GDM1 (cell line): ENCODE measurements at regions not wholly inside any gene's neighbourhood (a gene's known extent, or its start where the extent isn't known, plus 50 kb on each side); places are given as distances from the start of the nearest gene placed in this dataset.

Experiments
- DNase-seq: peaks from one replicate; lab custom pipeline; 2025; lab: John Stamatoyannopoulos, UW

DNA sequence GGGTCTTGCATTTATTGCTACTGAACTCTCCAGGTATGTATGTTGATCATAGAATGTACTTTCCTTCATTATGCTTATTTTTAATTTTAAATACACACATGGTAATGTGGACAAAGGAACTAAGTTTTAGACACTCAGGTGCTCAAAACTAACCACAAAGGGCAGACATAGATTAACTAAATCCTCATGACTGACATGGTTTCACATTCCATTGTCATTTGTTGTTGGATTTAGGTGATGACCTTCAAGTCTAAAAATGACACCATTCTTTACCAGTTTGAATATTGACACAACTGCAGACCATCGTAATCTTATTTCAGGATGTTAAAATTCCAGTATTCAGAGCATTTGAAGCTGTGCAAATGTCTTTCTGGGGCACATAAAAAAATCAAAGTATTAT lies 128.4 kb downstream of the BBS10 start:
- no peak for DNase-seq

DNA sequence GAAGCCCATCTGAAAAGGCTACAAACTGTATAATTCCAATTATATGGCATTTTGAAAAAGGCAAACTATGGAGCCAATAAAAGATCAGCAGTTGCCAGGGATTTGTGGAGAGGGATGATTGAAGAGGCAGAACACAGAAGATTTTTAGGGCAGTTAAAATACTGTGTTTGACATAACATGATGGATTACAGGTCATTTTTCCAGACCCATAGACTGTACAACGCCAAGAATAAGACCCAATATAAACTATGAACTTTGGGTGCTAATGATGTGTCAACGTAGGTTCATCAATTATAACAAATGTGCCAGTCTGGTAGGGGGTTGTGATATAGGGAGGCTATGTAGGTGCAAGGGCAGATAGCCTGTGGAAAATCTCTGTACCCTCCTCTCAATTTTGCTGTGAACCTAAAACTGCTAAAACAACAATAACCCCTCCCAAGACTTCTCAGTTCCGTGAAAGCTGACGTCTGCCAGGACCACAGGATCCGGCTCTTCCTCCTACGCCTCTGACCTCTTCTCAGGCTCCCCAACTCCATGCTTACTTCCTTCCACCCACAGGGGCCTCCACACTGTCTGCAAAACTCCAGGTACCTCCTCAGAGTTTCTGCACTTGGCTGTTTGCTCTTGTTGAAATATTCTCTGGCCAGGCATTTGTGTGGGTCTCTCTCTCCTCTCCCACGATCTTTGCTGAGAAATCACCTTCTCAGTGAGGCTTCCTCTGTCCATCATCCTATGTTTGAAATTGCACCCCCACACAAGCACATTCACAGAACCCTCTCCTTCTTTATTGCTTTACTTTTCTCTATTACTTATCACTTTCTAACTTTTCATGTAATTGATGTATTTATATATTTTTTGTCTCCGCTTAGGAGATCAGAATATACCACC lies 131.4 kb downstream of the BBS10 start:
- DNase-seq: no peak

DNA sequence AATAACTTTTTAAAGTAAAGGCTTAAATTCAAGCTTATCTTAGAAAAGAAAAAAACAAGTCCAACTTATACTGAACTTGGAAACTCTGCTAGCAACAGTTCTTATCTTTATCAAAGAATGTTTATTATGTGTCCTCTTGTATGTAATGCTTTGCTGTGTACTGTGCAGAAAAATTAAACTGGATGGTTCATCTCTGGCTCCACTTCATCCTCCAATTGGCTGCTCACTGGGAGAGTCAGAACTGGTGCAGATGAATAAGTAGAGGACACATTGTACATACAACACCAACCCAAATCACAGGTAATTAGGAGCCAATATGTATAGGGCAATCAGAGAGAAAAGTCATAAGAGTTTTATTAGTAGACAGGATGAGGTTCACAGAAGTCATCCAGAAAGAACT lies 123.6 kb upstream of the NAP1L1 start:
- DNase-seq: no peak

DNA sequence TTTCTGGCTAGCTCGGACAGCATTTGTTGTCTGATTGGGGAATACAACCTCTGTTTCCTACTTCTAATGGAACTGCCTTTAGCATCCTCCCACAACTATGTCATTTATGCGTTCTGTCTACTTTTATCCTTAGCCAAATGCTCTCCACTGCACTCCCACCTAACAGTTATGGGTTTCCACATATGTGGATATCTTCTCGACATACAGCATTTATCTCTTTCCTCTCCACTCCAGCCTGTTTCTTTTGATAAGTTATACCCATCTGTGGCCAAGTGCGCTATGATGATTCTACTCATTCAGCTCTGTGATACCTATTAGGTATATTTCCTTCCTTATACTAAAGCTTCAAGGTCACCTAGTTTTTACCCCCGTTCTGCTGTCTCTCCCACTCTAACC lies 122.2 kb upstream of the NAP1L1 start:
- no peak for DNase-seq

DNA sequence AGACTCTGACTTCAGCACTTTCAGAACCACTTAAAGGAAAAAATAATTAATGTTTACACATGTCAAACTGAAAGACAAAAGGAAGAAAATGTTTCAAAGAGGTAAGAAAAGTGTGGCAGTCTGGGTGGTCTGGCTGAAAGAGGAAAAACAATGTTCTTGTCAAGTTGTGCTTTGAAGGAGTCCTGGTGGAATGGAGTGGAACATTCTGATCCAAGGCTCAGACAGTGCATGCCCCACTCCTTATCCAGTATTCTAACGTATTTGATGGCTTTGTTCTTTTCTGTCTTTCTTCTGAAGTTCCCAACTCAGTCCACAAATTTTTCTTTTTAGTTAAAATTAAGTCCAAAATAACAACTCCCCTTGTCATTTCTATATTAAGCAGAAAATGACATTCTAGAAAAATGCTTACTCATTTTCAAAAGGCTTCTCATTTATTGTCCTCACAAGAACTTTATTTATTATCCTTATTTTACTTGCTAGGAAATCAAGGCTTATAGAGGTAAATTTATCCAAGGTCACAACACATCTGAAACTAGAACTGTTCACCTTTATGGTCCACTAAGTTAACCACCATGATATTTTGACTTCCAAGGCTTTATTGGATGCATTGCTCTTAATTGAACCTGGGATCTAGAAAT lies 121.7 kb upstream of the NAP1L1 start:
- DNase-seq: no peak

DNA sequence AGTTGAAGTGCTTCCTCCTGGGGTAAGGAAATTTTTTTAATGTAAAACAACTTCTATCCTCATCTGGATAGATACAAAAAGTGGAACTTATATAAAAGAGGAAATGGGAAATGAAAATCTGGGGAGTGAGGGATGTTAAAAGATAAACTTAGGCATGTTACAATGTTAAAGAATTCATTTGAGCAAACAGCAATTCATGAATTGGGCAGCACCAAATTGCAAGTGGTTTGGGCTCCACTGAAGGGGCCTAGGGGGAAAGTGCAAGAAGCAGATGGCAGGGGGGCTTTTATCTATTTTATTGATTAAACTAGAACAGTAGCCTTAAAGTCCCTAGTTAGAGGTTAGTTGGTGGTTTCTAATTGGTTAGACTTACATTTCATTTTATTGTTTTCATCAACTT lies 118.1 kb upstream of the NAP1L1 start:
- no peak for DNase-seq

DNA sequence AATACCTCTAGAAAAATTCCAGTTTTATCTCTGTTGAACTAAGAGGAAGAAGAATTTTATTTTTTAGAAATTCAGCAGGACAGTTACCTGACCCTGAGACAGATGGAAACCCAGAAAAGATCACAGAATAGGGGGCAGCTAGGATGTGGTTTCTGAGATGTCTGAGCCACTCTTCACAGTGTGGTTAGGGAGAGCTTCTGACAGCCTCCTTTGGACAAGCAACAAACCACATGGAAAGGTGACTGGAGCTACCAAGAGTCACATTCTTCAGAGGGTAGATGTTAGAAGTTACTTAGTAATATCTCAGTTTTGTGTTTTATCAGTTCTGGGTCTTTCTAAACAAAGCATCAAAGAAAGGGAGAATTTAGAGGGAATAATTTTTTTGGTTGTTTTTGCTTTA lies 117.3 kb upstream of the NAP1L1 start:
- DNase-seq: no peak

DNA sequence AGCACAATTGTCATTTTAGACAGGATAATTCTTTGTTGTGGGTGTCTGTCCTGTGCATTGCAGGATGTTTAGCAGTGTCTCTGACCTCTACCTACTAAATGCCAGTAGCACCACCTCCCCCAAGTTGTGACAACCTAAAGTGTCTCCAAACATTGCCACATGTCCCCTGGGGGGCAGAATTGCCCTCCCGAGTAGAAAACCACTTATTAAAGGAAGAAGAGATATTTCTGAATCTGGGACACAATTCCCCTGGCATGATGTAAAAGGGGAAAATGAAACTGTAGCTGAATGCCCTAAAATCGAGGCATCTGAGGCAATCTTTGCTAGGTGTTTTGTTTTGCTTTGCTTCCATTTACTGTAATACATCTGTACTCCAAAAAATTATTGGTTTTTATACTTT lies 116.8 kb upstream of the NAP1L1 start:
- no peak for DNase-seq

DNA sequence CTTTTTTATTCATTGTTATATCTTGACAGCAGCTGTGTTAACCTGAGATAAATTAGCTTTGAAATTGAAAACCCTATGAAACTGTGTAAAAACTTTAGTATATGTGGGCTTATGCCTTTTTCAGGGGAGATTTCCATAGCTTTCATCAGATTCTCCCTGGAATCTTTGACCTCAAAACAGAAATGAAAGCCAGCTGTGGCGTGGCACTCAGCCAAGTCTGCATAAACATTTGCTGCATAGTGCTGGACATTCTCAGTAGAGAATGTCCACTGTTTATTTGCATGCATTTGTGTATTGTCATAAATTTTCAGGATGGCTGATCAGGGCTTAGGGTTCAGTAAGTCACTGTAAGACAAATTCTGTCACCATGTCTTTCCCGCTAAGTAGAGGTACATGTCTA lies 115.3 kb upstream of the NAP1L1 start:
- no peak for DNase-seq

DNA sequence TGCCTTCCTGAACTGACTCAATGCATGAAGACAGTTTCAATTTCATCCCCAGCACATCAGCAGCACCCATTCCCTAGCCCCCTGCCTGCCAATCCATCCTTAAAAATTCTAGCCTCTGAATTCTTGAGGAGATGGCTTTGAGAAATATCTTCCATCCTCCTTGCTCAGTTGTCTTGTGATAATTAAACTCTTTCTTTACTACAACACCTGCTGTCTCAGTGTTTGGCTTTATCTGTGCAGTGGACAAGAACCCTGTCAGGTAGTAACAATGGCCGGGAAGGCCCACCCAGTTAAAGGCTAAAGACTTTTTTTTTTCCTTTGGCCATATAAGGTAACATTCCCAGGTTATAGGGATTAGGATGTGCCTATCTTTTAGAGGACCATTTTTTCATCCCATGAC lies 114.4 kb upstream of the NAP1L1 start:
- no peak for DNase-seq

DNA sequence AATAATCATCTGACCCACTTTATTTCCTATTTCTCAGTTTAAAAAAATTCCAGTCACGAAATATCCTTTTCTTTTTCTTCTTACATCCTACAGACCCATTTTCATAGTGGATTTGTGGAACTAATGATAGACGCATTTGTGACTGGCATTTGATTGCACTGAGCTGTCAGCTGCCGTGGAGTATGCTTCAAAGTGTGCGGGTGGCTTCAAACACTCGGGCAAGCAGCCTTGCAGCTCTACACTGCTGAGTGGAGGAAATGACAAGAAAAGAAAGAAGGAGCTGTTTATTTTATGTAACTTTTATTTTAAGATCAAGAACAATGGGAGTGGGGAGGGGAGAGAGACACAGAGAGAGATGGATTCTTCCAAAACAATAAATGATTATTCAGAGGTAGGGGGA lies 112.8 kb upstream of the NAP1L1 start:
- DNase-seq: no peak

DNA sequence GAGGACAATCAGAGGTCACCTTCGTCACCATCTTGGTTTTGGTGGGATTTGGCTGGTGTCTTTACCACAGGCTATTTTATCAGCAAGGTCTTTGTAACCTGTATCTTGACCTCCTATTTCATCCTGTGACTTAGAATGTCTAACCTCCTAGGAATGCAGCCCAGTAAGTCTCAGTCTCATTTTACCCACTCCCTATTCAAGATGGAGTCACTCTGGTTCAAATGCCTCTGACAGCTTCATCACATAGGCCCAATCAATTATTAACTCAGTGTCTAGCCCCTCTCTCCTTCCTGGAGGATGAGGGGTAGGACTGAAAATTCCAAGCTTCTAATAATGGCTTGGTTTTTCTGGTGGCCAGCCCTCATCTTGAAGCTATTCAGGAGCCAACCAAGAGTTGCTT lies 111.4 kb upstream of the NAP1L1 start:
- DNase-seq: no peak

DNA sequence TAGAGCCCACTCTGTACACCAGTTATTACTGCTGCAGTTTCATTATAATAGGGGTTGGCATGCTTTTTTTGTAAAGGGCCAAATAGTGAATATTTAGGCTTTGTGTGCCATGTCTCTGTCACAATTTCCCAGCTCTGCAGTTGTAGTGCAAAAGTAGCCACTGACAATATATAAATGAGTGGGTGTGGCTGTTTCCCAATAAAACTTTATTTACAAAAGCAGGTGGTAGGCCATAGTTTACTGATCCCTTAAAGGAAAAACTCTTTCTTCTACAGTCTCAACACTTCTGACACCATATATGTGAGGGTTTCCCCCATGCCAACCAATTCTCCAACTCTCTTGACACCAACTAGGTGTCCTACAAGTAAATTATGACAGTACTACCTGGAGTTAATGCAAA lies 110.2 kb upstream of the NAP1L1 start:
- DNase-seq: no peak

DNA sequence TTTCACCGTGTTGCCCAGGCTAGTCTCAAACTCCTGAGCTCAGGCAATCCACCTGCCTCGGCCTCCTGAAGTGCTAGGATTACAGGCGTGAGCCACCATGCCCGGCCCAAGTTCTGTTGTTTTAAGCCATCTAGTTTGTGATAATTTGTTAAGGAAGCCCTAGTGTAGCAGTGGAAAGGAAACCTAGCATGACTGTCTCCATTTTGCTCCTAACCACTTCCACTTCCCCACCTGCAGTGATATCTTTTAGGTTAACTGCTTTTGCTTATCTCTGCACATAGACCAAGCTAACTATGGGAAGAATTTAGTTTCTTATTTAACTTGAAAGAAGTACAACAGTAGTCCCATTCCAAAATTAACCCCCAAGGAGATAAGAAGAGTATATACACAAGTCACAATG lies 109.5 kb upstream of the NAP1L1 start:
- no peak for DNase-seq

DNA sequence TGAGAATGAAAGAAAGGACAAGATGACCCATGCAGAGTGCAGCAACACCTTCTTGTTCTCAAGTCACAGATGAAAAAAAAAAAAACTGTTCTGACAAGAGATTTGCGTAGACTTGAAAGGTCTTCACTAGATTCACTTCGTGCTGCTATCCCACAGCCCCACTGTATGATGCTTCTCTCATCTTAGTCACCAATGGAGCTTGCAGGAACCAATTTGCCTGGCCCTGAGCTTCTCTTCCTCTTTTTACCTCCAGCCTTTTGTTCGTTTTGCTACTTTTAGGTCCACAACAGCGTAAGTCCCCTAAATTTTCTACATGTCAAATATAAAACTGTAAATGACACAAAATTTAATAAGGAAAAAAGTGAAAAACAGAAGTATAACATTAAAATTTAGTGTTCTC lies 107.9 kb upstream of the NAP1L1 start:
- no peak for DNase-seq

DNA sequence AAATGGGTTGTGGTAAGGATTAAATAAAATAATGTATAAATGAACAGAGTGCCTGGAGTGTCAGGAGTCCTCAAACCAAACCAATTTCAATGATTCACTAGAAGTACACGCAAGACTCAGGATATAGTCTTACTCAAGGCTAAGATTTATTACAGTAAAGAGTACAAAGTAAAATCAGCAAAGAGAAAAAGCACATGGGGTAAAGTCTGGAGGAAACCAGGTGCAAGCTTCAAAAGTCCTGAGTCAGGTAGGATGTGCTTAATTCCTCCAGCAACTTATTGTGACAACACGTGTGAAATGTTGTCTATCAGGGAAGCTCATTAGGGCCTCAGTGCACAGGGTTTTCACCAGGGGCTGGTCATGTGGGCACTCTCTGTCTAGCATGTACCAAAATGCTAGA lies 105.8 kb upstream of the NAP1L1 start:
- no peak for DNase-seq

DNA sequence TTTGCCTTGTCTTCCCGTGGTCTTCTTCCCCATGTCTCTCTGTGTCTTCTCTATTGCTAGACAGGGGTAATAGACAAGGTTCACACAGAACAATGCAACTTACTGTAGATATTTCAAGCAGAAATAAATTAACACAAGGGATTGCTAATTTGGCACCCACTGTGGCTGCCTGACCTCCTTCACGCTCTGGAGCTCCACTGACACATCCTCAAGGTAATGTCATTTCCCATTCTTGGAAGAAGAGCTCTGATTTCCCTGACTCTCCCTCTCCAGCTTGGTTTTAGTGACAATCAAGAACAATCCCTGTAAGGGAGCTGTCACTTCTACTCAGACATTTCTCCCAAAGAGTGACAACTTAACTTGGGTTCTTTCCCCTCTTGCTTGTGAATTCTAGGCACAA lies 105.4 kb upstream of the NAP1L1 start:
- no peak for DNase-seq

DNA sequence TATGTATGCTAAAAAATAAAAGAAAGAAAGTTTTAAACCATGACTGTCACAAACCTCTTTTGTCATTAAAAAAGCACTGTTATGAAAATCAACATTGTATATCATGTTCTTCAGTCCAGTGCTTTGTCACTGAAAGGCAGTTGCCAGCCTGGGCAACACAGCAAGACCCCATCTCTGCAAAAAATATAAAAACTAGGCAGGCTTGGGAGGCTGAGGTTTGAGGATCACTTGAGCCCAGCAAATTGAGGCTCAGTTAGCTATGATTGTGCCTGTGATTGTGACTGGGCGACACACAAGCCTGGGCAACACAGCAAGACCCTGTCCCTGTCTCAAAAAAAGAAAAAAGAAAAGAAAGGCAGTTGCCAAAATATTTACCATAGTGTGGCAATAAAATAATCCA lies 102.7 kb upstream of the NAP1L1 start:
- no peak for DNase-seq

DNA sequence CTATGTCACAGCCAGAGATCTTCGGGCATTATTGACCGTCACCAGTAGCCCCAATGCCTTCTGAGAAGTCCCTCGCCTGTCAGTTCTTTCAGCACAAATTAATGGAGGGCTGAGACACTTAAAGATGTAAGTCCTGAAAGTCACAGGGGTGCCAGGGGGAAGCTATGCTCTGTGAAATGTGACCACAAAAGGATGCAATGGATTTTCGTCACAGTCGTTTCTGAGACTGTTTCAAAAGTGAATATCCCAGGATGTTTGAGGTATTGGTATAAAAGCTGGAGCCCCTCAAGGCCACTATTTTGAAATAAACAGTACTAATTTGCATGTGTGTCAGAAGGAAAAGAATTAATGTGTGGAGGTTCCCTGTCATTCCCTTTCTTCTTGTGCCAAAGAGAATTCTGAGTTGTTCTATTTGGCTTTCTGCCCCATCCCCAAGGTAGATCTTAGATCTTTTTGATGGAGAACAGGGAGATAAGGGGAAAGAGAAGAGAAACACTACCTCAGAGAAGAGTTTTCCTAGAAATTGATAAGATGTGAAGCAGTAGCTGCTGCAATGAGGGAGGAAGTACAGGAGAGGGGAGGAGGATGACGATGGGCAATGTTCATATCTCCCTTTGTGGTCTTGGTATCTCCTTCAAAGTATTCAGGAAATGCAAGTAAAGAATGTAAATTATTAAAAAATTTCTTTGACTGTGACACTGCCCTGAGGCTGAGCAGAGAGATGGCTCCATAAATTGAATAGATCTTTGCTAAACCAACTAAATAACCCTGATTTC lies 101.8 kb upstream of the NAP1L1 start:
- no peak for DNase-seq

DNA sequence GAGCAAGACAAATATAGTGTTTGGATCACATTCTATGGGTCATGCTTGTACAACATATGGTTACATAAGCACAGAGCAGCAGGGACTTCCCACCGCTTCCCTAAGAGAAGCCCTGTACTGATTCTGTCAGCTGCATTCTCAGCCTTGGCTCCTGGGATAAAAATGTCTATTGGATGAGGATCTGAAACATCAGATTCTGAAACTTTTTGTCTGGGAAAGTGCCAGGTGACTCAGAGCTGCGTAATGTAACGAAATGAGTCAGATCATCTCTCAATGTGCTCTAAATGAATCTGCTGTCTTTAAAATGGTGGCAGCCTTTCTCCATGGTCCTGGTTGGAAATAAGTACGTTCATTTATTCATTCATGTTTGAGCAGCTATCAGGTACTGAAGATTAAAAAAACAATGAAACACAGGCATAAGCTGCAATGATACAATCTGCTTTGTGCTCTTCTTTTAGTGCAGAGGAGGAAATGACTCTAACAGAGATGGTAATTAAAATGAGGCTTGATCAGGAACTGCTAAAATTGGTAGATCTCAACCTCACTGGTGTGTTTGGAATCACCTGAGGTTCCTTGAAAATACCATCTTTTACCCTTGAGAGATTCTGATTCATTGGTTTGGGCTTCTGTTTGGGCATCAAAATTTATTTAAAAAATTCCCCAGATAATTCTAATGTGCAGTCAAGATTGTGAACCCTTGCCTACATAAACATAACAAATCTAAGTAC lies 99.1 kb upstream of the NAP1L1 start:
- DNase-seq: no peak

DNA sequence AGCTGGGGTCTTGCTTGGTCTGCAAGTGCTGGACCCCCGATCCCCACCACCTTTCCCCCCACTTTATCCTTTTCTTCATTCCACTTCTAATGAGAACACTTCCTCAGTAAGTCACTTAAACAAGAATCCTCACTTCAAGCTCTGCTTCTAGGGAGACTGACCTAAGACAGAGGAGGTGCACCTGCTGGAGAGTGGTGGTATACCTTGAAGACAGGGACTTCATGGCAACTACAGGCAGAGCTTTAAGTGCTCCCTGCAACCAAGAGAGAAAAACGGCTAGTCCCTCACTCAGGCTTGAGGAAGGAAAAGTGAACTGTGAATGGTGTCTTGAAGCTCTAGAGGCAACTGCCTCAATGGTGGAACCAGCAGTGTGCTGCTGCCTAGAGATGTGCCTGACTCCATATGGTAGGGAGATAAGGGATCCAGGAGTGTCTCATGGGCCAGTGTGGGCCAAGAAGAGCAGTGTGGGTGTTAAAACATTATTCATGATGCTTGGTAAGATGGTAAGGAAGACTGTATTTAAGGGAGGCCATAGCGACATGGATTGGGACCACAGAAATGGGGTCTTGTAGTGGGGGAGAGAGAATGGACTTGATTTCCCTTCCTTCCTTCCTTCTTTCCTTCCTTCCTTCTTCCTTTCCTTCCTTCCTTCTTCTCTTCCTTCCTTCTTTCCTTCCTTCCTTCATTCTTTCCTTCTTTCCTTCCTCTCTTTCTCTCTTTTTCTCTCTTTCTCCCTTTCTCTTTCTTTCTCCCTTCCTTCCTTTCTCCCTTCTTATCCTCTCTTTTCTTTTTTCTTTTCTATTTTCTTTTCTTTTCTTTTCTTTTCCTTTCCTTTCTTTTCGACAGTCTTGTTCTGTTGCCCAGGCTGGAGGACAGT lies 96.2 kb upstream of the NAP1L1 start:
- DNase-seq: no peak
